ENCODE measurements at regions not wholly inside any gene's neighbourhood (a gene's known extent, or its start where the extent isn't known, plus 50 kb on each side); places are given as distances from the start of the nearest gene placed in this dataset.

- TF ChIP-seq, protein P1, sequence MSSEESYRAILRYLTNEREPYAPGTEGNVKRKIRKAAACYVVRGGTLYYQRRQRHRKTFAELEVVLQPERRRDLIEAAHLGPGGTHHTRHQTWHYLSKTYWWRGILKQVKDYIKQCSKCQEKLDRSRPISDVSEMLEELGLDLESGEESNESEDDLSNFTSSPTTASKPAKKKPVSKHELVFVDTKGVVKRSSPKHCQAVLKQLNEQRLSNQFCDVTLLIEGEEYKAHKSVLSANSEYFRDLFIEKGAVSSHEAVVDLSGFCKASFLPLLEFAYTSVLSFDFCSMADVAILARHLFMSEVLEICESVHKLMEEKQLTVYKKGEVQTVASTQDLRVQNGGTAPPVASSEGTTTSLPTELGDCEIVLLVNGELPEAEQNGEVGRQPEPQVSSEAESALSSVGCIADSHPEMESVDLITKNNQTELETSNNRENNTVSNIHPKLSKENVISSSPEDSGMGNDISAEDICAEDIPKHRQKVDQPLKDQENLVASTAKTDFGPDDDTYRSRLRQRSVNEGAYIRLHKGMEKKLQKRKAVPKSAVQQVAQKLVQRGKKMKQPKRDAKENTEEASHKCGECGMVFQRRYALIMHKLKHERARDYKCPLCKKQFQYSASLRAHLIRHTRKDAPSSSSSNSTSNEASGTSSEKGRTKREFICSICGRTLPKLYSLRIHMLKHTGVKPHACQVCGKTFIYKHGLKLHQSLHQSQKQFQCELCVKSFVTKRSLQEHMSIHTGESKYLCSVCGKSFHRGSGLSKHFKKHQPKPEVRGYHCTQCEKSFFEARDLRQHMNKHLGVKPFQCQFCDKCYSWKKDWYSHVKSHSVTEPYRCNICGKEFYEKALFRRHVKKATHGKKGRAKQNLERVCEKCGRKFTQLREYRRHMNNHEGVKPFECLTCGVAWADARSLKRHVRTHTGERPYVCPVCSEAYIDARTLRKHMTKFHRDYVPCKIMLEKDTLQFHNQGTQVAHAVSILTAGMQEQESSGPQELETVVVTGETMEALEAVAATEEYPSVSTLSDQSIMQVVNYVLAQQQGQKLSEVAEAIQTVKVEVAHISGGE (tag by site-specific recombination; conservative IDR thresholded peaks at IDR 0.05; ENCODE audit: low read depth): no peak
- no peak for TF ChIP-seq ZNF16 (tag by site-specific recombination; IDR thresholded peaks at IDR 0.05; ENCODE audit: low read depth)
- no peak for TF ChIP-seq CTCF (tag by site-specific recombination; IDR thresholded peaks at IDR 0.05)
- TF ChIP-seq, protein P2, sequence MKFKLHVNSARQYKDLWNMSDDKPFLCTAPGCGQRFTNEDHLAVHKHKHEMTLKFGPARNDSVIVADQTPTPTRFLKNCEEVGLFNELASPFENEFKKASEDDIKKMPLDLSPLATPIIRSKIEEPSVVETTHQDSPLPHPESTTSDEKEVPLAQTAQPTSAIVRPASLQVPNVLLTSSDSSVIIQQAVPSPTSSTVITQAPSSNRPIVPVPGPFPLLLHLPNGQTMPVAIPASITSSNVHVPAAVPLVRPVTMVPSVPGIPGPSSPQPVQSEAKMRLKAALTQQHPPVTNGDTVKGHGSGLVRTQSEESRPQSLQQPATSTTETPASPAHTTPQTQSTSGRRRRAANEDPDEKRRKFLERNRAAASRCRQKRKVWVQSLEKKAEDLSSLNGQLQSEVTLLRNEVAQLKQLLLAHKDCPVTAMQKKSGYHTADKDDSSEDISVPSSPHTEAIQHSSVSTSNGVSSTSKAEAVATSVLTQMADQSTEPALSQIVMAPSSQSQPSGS (tag by site-specific recombination; IDR thresholded peaks at IDR 0.05; ENCODE audit: low read depth): no peak
These were observed 74.6 kb upstream of the OSBPL8 start for GRCh38 chr12:76634133-76634532.
